ENCODE measurements at regions not wholly inside any gene's neighbourhood (a gene's known extent, or its start where the extent isn't known, plus 50 kb on each side); places are given as distances from the start of the nearest gene placed in this dataset.

DNA sequence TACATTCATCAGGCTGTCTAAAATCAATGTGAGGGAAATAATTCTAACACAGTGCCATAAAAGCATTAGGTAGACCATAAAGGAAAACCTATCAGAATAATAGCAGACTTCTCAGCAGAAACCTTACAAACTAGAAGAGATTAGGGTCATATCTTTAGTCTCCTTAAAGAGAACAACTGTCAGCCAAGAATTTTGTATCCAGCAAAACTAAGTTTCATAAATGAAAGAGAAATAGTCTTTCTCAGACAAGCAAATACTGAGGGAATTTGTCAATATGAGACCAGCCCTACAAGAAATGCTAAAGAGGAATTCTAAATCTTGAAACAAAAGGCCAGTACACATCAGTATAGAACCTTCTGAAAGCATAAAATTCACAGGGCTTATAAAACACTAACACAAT, 482.0 kb downstream of the SATB2 start:
- DNase-seq (ENCODE audit: low read depth, low spot score): no peak
- Histone ChIP-seq H3K9me3 (ENCODE audit: control insufficient read depth, insufficient read depth, low read length) (no peaks in the 10 kb centered on the region), H3K27me3 (ENCODE audit: control insufficient read depth, insufficient read depth, low read length) (no peaks in the 10 kb centered on the region), H3K36me3 (ENCODE audit: control insufficient read depth, insufficient read depth, low read length) (no peaks in the 10 kb centered on the region), H3K4me3 (ENCODE audit: low read length) (no peak overlapping the region), H3K4me1 (ENCODE audit: control insufficient read depth, insufficient read depth, low read length) (no peaks in the 10 kb centered on the region; the same call in 1 of the 2 replicates), H3K27ac (ENCODE audit: low read length) (no peak overlapping the region)

DNA sequence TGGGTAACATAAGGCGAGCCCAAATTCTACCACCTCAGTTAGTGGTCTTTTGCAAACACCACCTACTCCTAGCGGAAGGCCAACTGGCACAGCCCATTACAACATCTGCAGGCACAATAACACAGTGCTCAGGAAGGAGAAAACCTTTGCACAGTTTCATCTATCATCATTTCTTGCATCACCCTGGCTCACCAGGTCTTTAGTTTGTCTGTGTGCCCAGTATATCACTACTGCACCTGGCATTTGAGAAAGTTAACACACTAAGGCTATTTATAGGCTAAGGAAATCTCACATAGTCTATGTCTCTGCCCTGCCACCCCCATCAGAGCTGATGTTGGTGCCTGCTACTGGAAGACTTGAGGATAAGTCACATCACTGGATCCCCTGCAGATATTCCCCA, 484.0 kb downstream of the SATB2 start:
- no peaks in the 10 kb centered on the region for H3K36me3 ChIP-seq (ENCODE audit: control insufficient read depth, insufficient read depth, low read length)
- DNase-seq (ENCODE audit: low read depth, low spot score): no peak
- H3K27ac ChIP-seq (ENCODE audit: low read length): no peak overlapping the region
- no peak overlapping the region for H3K4me3 ChIP-seq (ENCODE audit: low read length)
- no CpG with 5 or more reads among the region's 2 CpGs for WGBS (ENCODE audit: insufficient coverage, insufficient read length)
- H3K4me1 ChIP-seq (ENCODE audit: control insufficient read depth, insufficient read depth, low read length): no peaks in the 10 kb centered on the region; the same call in 1 of the 2 replicates
- H3K27me3 ChIP-seq (ENCODE audit: control insufficient read depth, insufficient read depth, low read length): no peaks in the 10 kb centered on the region
- H3K9me3 ChIP-seq (ENCODE audit: control insufficient read depth, insufficient read depth, low read length): no peaks in the 10 kb centered on the region

DNA sequence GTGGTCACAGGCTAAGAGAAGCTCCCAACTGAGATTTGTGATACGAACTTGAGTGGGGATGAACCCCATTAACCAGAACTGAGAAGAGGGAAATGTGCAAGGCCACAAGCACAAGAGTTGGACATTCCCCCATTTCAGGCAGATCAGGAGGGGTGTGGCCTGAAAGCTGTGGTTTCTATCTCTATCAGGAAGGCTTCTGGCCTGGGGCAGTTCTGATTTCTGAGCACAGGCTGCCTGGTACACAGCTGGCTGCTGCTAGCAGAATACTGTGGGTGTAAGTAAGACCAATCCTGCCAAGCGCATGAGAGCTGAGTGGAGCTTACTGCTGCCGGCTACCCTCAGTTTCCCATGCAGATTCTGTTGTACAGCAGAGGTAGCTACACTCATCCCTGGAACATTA, 484.6 kb downstream of the SATB2 start:
- Histone ChIP-seq H3K27me3 (ENCODE audit: control insufficient read depth, insufficient read depth, low read length) (no peaks in the 10 kb centered on the region), H3K9me3 (ENCODE audit: control insufficient read depth, insufficient read depth, low read length) (no peaks in the 10 kb centered on the region), H3K27ac (ENCODE audit: low read length) (no peak overlapping the region), H3K4me1 (ENCODE audit: control insufficient read depth, insufficient read depth, low read length) (no peaks in the 10 kb centered on the region; the same call in 1 of the 2 replicates), H3K36me3 (ENCODE audit: control insufficient read depth, insufficient read depth, low read length) (no peaks in the 10 kb centered on the region), H3K4me3 (ENCODE audit: low read length) (no peak overlapping the region)
- no peak for DNase-seq (ENCODE audit: low read depth, low spot score)
- no CpG with 5 or more reads among the region's 3 CpGs for WGBS (ENCODE audit: insufficient coverage, insufficient read length)

DNA sequence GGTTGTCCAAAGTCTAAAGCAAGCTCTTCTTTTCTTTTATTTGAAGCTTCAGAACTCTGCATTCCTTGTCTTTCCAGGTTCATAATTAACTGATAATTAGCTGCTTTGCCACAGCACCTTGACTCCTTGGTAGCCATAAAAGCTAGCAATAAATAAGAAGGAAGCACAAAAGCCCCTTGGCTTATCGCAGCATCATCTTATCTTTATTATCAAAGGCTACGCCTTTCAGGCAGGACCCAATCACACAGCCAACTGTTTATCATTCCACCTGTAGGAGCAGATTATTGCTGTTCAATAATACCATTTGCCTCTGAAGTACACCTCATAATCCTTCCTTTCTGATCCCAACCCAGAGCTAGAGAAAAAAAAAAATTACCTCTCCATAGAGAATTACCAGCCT, 489.2 kb downstream of the SATB2 start:
- H3K4me1 ChIP-seq (ENCODE audit: control insufficient read depth, insufficient read depth, low read length): no peaks in the 10 kb centered on the region; the same call in 1 of the 2 replicates
- no peak overlapping the region for H3K27ac ChIP-seq (ENCODE audit: low read length)
- no CpG with 5 or more reads among the region's 2 CpGs for WGBS (ENCODE audit: insufficient coverage, insufficient read length)
- H3K27me3 ChIP-seq (ENCODE audit: control insufficient read depth, insufficient read depth, low read length): no peaks in the 10 kb centered on the region
- no peaks in the 10 kb centered on the region for H3K9me3 ChIP-seq (ENCODE audit: control insufficient read depth, insufficient read depth, low read length)
- no peak for DNase-seq (ENCODE audit: low read depth, low spot score)
- H3K4me3 ChIP-seq (ENCODE audit: low read length): no peak overlapping the region
- H3K36me3 ChIP-seq (ENCODE audit: control insufficient read depth, insufficient read depth, low read length): no peaks in the 10 kb centered on the region

DNA sequence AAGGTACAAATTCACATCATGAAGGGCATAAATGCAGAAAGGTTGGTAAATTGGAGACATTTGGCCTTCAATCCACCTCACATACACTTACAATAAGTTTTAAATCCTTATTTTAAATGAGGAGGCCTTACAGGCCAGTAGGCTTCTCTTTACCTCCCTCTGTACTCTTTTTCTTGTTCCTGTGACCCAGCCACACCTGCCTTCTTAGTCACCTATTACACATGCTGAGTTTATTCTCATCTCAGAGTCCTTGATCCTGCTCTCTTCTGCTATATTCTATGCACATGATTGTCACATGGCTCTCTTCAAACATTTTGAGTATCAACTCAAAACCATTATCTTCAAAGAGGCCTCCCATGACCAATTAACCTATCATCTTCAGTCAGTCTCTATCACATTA, 491.5 kb downstream of the SATB2 start:
- H3K4me3 ChIP-seq (ENCODE audit: low read length): no peak overlapping the region
- H3K9me3 ChIP-seq (ENCODE audit: control insufficient read depth, insufficient read depth, low read length): no peaks in the 10 kb centered on the region
- H3K4me1 ChIP-seq (ENCODE audit: control insufficient read depth, insufficient read depth, low read length): no peaks in the 10 kb centered on the region
- no peaks in the 10 kb centered on the region for H3K27me3 ChIP-seq (ENCODE audit: control insufficient read depth, insufficient read depth, low read length)
- DNase-seq (ENCODE audit: low read depth, low spot score): no peak
- H3K36me3 ChIP-seq (ENCODE audit: control insufficient read depth, insufficient read depth, low read length): no peaks in the 10 kb centered on the region
- H3K27ac ChIP-seq (ENCODE audit: low read length): no peak overlapping the region

DNA sequence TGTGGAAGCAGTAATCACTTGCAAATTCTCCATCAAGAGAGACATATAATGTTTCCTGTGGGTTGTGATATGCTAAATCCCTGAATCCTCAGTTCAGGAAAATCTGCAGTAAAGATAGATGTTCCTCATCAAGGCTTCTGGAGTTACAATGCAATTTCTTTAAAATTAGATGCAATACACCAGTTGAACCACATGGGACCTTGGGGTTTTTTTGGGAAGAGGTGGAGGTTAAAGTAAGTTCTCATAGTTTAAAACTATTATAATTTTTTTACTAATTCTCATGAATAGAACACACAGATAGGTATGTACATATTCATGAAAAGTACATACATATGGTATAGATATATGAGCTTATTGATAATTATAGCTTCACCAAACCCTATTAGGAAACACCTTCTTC, 496.2 kb downstream of the SATB2 start:
- no peaks in the 10 kb centered on the region for H3K9me3 ChIP-seq (ENCODE audit: control insufficient read depth, insufficient read depth, low read length)
- no peak for DNase-seq (ENCODE audit: low read depth, low spot score)
- H3K36me3 ChIP-seq (ENCODE audit: control insufficient read depth, insufficient read depth, low read length): no peaks in the 10 kb centered on the region
- H3K4me3 ChIP-seq (ENCODE audit: low read length): no peak overlapping the region
- no peak overlapping the region for H3K27ac ChIP-seq (ENCODE audit: low read length)
- H3K4me1 ChIP-seq (ENCODE audit: control insufficient read depth, insufficient read depth, low read length): no peaks in the 10 kb centered on the region
- H3K27me3 ChIP-seq (ENCODE audit: control insufficient read depth, insufficient read depth, low read length): no peaks in the 10 kb centered on the region

DNA sequence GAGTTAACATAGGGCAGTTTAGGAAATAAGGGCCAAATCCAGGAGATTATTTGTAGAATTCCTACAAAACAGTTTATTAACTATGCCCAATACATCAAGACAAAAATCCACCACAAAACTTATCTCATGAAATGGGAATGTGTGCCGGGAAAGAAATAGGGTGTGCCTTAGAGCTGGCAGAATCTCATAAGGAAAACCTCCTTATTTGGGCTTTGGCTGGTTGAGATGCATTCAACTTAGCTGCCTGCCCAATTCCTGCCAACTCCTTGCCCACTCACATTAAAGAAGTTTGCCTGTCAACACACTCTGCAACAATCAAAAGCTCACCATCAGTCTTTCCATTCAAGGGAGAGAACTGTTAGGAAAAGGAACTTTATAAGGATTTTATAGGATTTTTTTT, 500.6 kb downstream of the SATB2 start:
- WGBS (ENCODE audit: insufficient coverage, insufficient read length): no CpG with 5 or more reads among the region's 1 CpG
- H3K4me3 ChIP-seq (ENCODE audit: low read length): no peak overlapping the region
- no peak overlapping the region for H3K27ac ChIP-seq (ENCODE audit: low read length)

DNA sequence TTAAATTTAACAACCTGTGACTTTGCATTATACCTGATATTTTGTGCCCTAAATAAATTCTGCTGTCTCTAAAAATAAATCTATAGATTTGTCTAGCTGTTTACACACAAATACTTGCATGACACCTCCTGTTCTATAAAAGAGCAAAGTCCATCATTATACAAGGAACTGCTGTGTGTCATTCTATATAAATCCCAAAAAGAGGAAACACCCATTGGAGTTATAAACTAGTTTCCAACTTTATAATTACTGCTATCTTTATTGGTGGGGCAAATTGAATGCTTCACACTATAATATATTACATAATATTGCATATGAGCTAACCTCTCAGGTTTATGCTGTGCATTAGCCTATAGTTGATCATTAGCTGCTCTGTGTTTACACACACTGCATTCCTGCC, 504.4 kb downstream of the SATB2 start:
- DNase-seq (ENCODE audit: low read depth, low spot score): no peak
- no peak overlapping the region for H3K4me3 ChIP-seq (ENCODE audit: low read length)
- H3K9me3 ChIP-seq (ENCODE audit: control insufficient read depth, insufficient read depth, low read length): no peaks in the 10 kb centered on the region
- no peaks in the 10 kb centered on the region for H3K36me3 ChIP-seq (ENCODE audit: control insufficient read depth, insufficient read depth, low read length)
- H3K4me1 ChIP-seq (ENCODE audit: control insufficient read depth, insufficient read depth, low read length): no peaks in the 10 kb centered on the region
- no peak overlapping the region for H3K27ac ChIP-seq (ENCODE audit: low read length)
- H3K27me3 ChIP-seq (ENCODE audit: control insufficient read depth, insufficient read depth, low read length): no peaks in the 10 kb centered on the region

More for the DNA sequence above, 500.6 kb downstream of the SATB2 start:
- Histone ChIP-seq H3K4me1 (ENCODE audit: control insufficient read depth, insufficient read depth, low read length) (no peaks in the 10 kb centered on the region), H3K36me3 (ENCODE audit: control insufficient read depth, insufficient read depth, low read length) (no peaks in the 10 kb centered on the region), H3K27me3 (ENCODE audit: control insufficient read depth, insufficient read depth, low read length) (no peaks in the 10 kb centered on the region), H3K9me3 (ENCODE audit: control insufficient read depth, insufficient read depth, low read length) (no peaks in the 10 kb centered on the region)
- DNase-seq (ENCODE audit: low read depth, low spot score): no peak

DNA sequence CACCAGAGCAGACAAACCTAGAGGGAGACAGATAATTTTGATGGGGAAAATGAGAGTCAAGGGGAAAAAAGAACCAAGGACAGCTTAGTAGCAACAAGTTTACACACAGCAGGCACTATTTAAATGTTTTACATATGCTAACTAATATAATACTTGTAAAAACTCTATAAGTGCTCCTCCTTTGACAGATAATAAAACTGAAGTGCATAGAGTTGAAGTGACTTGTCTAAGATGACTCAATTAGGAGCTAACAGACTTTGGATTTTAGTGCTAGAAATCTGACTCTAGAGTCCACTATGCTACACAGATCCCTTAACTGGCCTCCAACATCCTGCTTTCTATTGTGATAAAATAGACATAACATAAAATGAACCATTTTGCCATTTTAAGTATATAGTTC, 506.9 kb downstream of the SATB2 start:
- Histone ChIP-seq H3K9me3 (ENCODE audit: control insufficient read depth, insufficient read depth, low read length) (no peaks in the 10 kb centered on the region), H3K27me3 (ENCODE audit: control insufficient read depth, insufficient read depth, low read length) (no peaks in the 10 kb centered on the region), H3K27ac (ENCODE audit: low read length) (no peak overlapping the region), H3K4me3 (ENCODE audit: low read length) (no peak overlapping the region), H3K4me1 (ENCODE audit: control insufficient read depth, insufficient read depth, low read length) (no peaks in the 10 kb centered on the region), H3K36me3 (ENCODE audit: control insufficient read depth, insufficient read depth, low read length) (no peaks in the 10 kb centered on the region)
- no peak for DNase-seq (ENCODE audit: low read depth, low spot score)

DNA sequence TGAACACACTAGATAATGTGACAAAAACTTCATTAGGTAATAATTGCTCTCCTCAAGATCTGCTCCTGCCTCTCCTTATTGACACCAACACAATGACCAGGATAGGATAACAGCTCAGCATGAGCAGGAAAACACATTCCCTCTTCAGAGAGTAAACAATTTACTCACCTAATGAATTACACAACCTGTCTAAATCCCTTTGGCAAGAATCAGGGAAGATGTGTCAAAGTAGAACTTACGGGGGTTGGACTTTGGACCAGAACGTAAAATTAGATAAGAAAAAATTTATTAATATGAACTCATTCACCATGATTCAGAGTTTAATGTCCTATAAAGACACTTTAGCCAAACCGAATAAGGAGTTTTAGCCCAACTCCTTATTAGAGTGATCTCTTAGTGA, 512.2 kb downstream of the SATB2 start:
- H3K36me3 ChIP-seq (ENCODE audit: control insufficient read depth, insufficient read depth, low read length): no peaks in the 10 kb centered on the region
- H3K9me3 ChIP-seq (ENCODE audit: control insufficient read depth, insufficient read depth, low read length): no peaks in the 10 kb centered on the region
- no peak for DNase-seq (ENCODE audit: low read depth, low spot score)
- no peaks in the 10 kb centered on the region for H3K4me1 ChIP-seq (ENCODE audit: control insufficient read depth, insufficient read depth, low read length)
- H3K27me3 ChIP-seq (ENCODE audit: control insufficient read depth, insufficient read depth, low read length): no peaks in the 10 kb centered on the region
- WGBS (ENCODE audit: insufficient coverage, insufficient read length): no CpG with 5 or more reads among the region's 3 CpGs
- no peak overlapping the region for H3K27ac ChIP-seq (ENCODE audit: low read length)
- H3K4me3 ChIP-seq (ENCODE audit: low read length): no peak overlapping the region

DNA sequence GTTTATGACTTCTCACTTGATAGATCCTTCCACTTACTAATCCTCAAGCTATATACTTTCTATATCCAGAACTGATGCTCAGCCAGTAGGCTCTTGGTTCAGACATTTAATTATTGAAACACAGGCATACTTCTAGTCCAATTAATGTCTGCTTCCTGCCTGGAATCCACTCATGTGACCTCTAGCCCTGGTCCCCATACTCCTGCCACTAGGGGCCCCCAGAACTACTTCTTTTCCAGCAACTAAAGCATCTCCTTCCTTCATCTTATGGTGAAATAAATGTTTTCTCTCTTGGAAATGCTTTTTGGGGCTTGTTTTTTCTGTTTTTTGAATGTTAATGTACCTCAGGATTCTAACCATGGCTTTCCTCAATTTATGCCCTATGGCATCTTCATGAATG, 527.6 kb downstream of the SATB2 start:
- Histone ChIP-seq H3K4me1 (ENCODE audit: control insufficient read depth, insufficient read depth, low read length) (no peaks in the 10 kb centered on the region), H3K27ac (ENCODE audit: low read length) (no peak overlapping the region)
- no peak for DNase-seq (ENCODE audit: low read depth, low spot score)

DNA sequence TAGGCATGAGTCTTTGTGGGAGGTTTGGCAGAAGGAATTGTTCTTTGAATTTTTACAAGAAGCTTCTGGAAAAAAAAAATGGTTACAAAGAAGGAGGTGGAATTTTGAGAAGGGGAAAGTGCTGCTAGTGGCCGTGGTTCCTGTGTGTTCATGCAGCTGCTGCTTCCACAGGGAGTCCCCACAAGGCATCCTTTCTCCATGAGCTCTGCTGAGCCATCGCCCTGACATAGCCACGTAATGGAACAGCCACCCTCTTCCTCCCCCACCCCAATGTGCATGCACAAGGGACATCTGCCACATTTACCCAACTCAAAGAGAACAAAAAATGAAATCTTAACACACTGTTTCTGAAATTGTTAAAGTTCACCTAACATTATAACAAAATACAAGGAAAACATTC, 529.7 kb downstream of the SATB2 start:
- no CpG with 5 or more reads among the region's 3 CpGs for WGBS (ENCODE audit: insufficient coverage, insufficient read length)
- H3K9me3 ChIP-seq (ENCODE audit: control insufficient read depth, insufficient read depth, low read length): no peaks in the 10 kb centered on the region
- H3K4me3 ChIP-seq (ENCODE audit: low read length): no peak overlapping the region
- H3K36me3 ChIP-seq (ENCODE audit: control insufficient read depth, insufficient read depth, low read length): no peaks in the 10 kb centered on the region
- H3K27me3 ChIP-seq (ENCODE audit: control insufficient read depth, insufficient read depth, low read length): no peaks in the 10 kb centered on the region
- no peaks in the 10 kb centered on the region for H3K4me1 ChIP-seq (ENCODE audit: control insufficient read depth, insufficient read depth, low read length)
- no peak for DNase-seq (ENCODE audit: low read depth, low spot score)
- H3K27ac ChIP-seq (ENCODE audit: low read length): no peak overlapping the region

More for the DNA sequence above, 527.6 kb downstream of the SATB2 start:
- H3K36me3 ChIP-seq (ENCODE audit: control insufficient read depth, insufficient read depth, low read length): no peaks in the 10 kb centered on the region
- H3K27me3 ChIP-seq (ENCODE audit: control insufficient read depth, insufficient read depth, low read length): no peaks in the 10 kb centered on the region
- no peak overlapping the region for H3K4me3 ChIP-seq (ENCODE audit: low read length)
- H3K9me3 ChIP-seq (ENCODE audit: control insufficient read depth, insufficient read depth, low read length): no peaks in the 10 kb centered on the region

Data from iPS DF 6.9 (cell line).